ENCODE measurements at regions not wholly inside any gene's neighbourhood (a gene's known extent, or its start where the extent isn't known, plus 50 kb on each side); places are given as distances from the start of the nearest gene placed in this dataset.

GRCh38 chr17:70345061-70345460 lies 175.7 kb downstream of the KCNJ2 start:
- H3K27me3 ChIP-seq = no peaks in the 10 kb centered on the region
- H3K36me3 ChIP-seq = no peaks in the 10 kb centered on the region
- TF ChIP-seq POLR2A (IDR thresholded peaks at IDR 0.05) (no peak), CTCF (IDR thresholded peaks at IDR 0.05) (no peak)
- no peaks in the 10 kb centered on the region for H3K4me1 ChIP-seq
- H3K9me3 ChIP-seq = no peaks in the 10 kb centered on the region
- no peak for DNase-seq
- peak overlapping the region in 1 of 2 donors; percentile 50 for H3K27ac ChIP-seq
- intact Hi-C loops (cut with DNase I; ENCODE audit: low total_unique reads) = no loop called here
- H3K4me3 ChIP-seq = no peak overlapping the region

DNA sequence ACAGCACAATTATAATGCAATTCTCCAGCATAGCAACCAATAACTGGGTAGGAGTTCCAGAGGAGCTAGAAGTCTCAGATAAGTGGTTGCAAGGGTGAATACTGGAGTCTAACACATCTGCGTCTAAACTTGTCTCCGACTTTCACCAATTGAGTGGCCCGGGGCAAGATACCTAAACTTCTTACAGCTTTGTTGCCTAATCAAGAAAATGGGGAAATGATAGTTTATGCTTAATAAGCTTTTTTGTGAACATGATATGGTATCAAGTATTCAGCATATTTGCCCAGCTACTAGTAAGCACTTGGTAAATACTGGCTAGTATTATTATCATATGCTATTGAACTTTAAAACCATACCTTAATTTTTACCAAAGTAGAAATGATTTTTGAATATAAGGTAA lies 183.5 kb downstream of the KCNJ2 start:
- TF ChIP-seq CTCF (IDR thresholded peaks at IDR 0.05) (no peak), POLR2A (IDR thresholded peaks at IDR 0.05) (no peak)

DNA sequence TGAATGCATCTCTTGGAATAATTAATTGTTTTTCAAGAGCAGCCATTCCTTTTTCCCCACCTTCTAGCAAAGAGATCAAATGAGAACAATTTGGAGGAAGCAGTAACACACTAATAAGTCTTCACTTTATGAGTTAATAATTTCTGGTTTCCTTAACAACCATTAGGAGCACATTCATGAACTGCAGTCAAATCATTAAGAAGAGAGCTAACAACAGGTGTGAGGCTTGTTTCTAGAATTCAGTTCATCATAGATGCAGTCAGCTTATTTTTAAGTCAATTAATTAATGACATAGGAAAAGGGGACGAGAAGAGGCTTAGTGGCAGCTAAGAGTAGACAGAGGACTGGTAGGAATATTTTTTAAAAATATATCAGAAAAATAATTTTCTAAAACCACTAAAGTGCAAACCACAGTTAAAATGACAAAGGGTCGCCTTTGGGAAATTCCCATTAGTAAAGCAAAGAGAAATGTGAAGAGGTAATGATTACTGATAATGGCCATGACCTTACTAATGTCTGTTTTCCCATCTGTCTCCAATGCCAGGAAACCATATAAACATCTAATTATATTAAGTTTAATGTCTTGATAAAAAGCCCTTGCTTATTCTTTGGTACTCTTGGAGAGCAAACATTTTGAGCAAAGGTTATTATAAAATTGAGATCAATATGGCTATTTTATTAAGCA lies 184.2 kb downstream of the KCNJ2 start:
- TF ChIP-seq CTCF (IDR thresholded peaks at IDR 0.05) = no peak
- TF ChIP-seq POLR2A (IDR thresholded peaks at IDR 0.05) = no peak
- intact Hi-C loops (cut with DNase I; ENCODE audit: low total_unique reads) = no loop called here
- Histone ChIP-seq H3K4me1 (no peaks in the 10 kb centered on the region), H3K4me3 (no peak overlapping the region), H3K36me3 (no peaks in the 10 kb centered on the region), H3K27me3 (no peaks in the 10 kb centered on the region), H3K27ac (no peak overlapping the region), H3K9me3 (no peaks in the 10 kb centered on the region)
- DNase-seq = no peak

More for the DNA sequence above, 183.5 kb downstream of the KCNJ2 start:
- no peaks in the 10 kb centered on the region for H3K36me3 ChIP-seq
- no peak overlapping the region for H3K4me3 ChIP-seq
- no peaks in the 10 kb centered on the region for H3K27me3 ChIP-seq
- H3K27ac ChIP-seq = no peak overlapping the region
- intact Hi-C loops (cut with DNase I; ENCODE audit: low total_unique reads) = no loop called here
- no peaks in the 10 kb centered on the region for H3K9me3 ChIP-seq
- DNase-seq = no peak
- no peaks in the 10 kb centered on the region for H3K4me1 ChIP-seq

GRCh38 chr17:70355185-70355584 lies 185.9 kb downstream of the KCNJ2 start:
- no peak for TF ChIP-seq CTCF (IDR thresholded peaks at IDR 0.05)
- H3K4me3 ChIP-seq = no peak overlapping the region
- H3K4me1 ChIP-seq = no peaks in the 10 kb centered on the region
- H3K27me3 ChIP-seq = no peaks in the 10 kb centered on the region
- H3K27ac ChIP-seq = no peak overlapping the region
- H3K9me3 ChIP-seq = no peaks in the 10 kb centered on the region
- intact Hi-C loops (cut with DNase I; ENCODE audit: low total_unique reads) = no loop called here
- H3K36me3 ChIP-seq = no peaks in the 10 kb centered on the region
- DNase-seq = no peak

GRCh38 chr17:70357190-70357589 lies 187.9 kb downstream of the KCNJ2 start:
- intact Hi-C loops (cut with DNase I; ENCODE audit: low total_unique reads) = no loop called here
- H3K36me3 ChIP-seq = no peaks in the 10 kb centered on the region
- DNase-seq = no peak
- H3K27ac ChIP-seq = no peak overlapping the region
- H3K9me3 ChIP-seq = no peaks in the 10 kb centered on the region
- no peaks in the 10 kb centered on the region for H3K27me3 ChIP-seq
- no peak for TF ChIP-seq CTCF (IDR thresholded peaks at IDR 0.05)
- no peak for TF ChIP-seq POLR2A (IDR thresholded peaks at IDR 0.05)
- H3K4me1 ChIP-seq = no peaks in the 10 kb centered on the region
- no peak overlapping the region for H3K4me3 ChIP-seq

Measured in uterus (tissue), 3 donors.